WTC11 (cell line): ENCODE measurements at regions not wholly inside any gene's neighbourhood (a gene's known extent, or its start where the extent isn't known, plus 50 kb on each side); places are given as distances from the start of the nearest gene placed in this dataset.

Experiments
- ATAC-seq: fragments of 200-7000 bp; cut with Tn5 transposase; 2 replicates; pipeline ENCODE4 v1.10.0; 2021; ENCODE audit warnings: mild to moderate bottlenecking, moderate library complexity
- CTCF ChIA-PET: fragments of 300-600 bp; sonication (Branson Sonifier 250); formaldehyde crosslinking; loops from one replicate; lab custom pipeline; 2021; ENCODE audit warnings: antibody characterized with exemption; lab: Charles Lee
- POLR2A ChIA-PET: fragments of 350-600 bp; sonication (Branson Sonifier 250); formaldehyde crosslinking; loops from one replicate; lab custom pipeline; 2021; ENCODE audit warnings: antibody characterized with exemption; lab: Charles Lee
- DNase-seq: peaks from one replicate; pipeline ENCODE4 v3.0.0; 2021; ENCODE audit warnings: low spot score
- H3K27ac Mint-ChIP-seq: 2 replicates; pipeline ENCODE4 v1.8.0; 2021; ENCODE audit warnings: mixed read lengths
- H3K27me3 Mint-ChIP-seq: 2 replicates; pipeline ENCODE4 v1.8.0; 2021; ENCODE audit warnings: low read depth, mild to moderate bottlenecking, moderate library complexity, mixed read lengths
- H3K36me3 Mint-ChIP-seq: 2 replicates; pipeline ENCODE4 v1.8.0; 2021; ENCODE audit warnings: mixed read lengths
- H3K4me1 Mint-ChIP-seq: 2 replicates; pipeline ENCODE4 v1.8.0; 2022; ENCODE audit warnings: mixed read lengths
- H3K4me3 Mint-ChIP-seq: 2 replicates; pipeline ENCODE4 v1.8.0; 2021; ENCODE audit warnings: mild to moderate bottlenecking, moderate library complexity, mixed read lengths
- H3K9me3 Mint-ChIP-seq: 2 replicates; pipeline ENCODE4 v1.8.0; 2021; ENCODE audit warnings: mixed read lengths
- CREM ChIP-seq: sonication (generic); formaldehyde crosslinking; IDR thresholded peaks from 2 replicates; pipeline ENCODE4 v1.8.1; 2022; ENCODE audit warnings: mild to moderate bottlenecking, missing genetic modification reagents, moderate library complexity
- ESRRA ChIP-seq: sonication (generic); formaldehyde crosslinking; IDR thresholded peaks from 2 replicates; pipeline ENCODE4 v1.8.1; 2022; ENCODE audit warnings: mild to moderate bottlenecking, missing genetic modification reagents, borderline replicate concordance
- GTF2I ChIP-seq: fragments of 250-450 bp; sonication (Bioruptor Pico); conservative IDR thresholded peaks from 2 replicates; pipeline ENCODE4 v1.4.0; 2021; ENCODE audit warnings: mild to moderate bottlenecking
- NFE2L1 ChIP-seq: sonication (generic); formaldehyde crosslinking; IDR thresholded peaks from 2 replicates; pipeline ENCODE4 v1.8.1; 2023; ENCODE audit warnings: missing genetic modification reagents
- NR3C1 ChIP-seq: sonication (generic); formaldehyde crosslinking; conservative IDR thresholded peaks from 2 replicates; pipeline ENCODE4 v1.8.1; 2023; ENCODE audit warnings: low read depth, mild to moderate bottlenecking, missing genetic modification reagents
- RELA ChIP-seq: sonication (generic); formaldehyde crosslinking; IDR thresholded peaks from 2 replicates; pipeline ENCODE4 v1.8.1; 2022; ENCODE audit warnings: missing genetic modification reagents, mild to moderate bottlenecking, borderline replicate concordance
- ZNF219 ChIP-seq: sonication (generic); formaldehyde crosslinking; IDR thresholded peaks from 2 replicates; pipeline ENCODE4 v1.8.0; 2023; ENCODE audit warnings: missing genetic modification reagents, mild to moderate bottlenecking, borderline replicate concordance
- ZNF263 ChIP-seq: sonication (generic); formaldehyde crosslinking; IDR thresholded peaks from 2 replicates; pipeline ENCODE4 v1.8.1; 2022; ENCODE audit warnings: low read depth, mild to moderate bottlenecking, moderate library complexity, missing genetic modification reagents
- ZNF317 ChIP-seq: sonication (generic); formaldehyde crosslinking; IDR thresholded peaks from 2 replicates; pipeline ENCODE4 v1.8.1; 2023; ENCODE audit warnings: low read depth, mild to moderate bottlenecking, moderate library complexity, missing genetic modification reagents, borderline replicate concordance
- ZNF416 ChIP-seq: fragments of 250-450 bp; sonication (Bioruptor Pico); IDR thresholded peaks from 2 replicates; pipeline ENCODE4 v1.9.0; 2021; ENCODE audit warnings: mild to moderate bottlenecking, inconsistent platforms
- TF ChIP-seq, protein P1 (sequence below): sonication (generic); formaldehyde crosslinking; IDR thresholded peaks from 2 replicates; pipeline ENCODE4 v1.8.1; 2022; ENCODE audit warnings: low read depth, mild to moderate bottlenecking, moderate library complexity, missing genetic modification reagents, borderline replicate concordance
- TF ChIP-seq, protein P2 (sequence below): sonication (generic); formaldehyde crosslinking; IDR thresholded peaks from 2 replicates; pipeline ENCODE4 v1.8.1; 2023; ENCODE audit warnings: mild to moderate bottlenecking, missing genetic modification reagents
- TF ChIP-seq, protein P3 (sequence below): sonication (generic); formaldehyde crosslinking; IDR thresholded peaks from 2 replicates; pipeline ENCODE4 v1.8.0; 2022; ENCODE audit warnings: mild to moderate bottlenecking, missing genetic modification reagents
- TF ChIP-seq, protein P4 (sequence below): fragments of 250-450 bp; sonication (Bioruptor Pico); IDR thresholded peaks from 2 replicates; pipeline ENCODE4 v1.8.0; 2021; ENCODE audit warnings: mild to moderate bottlenecking
- TF ChIP-seq, protein P5 (sequence below): fragments of 250-450 bp; sonication (Bioruptor Pico); IDR thresholded peaks from 2 replicates; pipeline ENCODE4 v2.1.2; 2022; ENCODE audit warnings: mild to moderate bottlenecking, moderate library complexity
- TF ChIP-seq, protein P6 (sequence below): sonication (generic); formaldehyde crosslinking; IDR thresholded peaks from 2 replicates; pipeline ENCODE4 v1.8.0; 2022; ENCODE audit warnings: missing genetic modification reagents
- TF ChIP-seq, protein P7 (sequence below): sonication (generic); formaldehyde crosslinking; conservative IDR thresholded peaks from 2 replicates; pipeline ENCODE4 v1.8.1; 2022; ENCODE audit warnings: mild to moderate bottlenecking, missing genetic modification reagents

DNA sequence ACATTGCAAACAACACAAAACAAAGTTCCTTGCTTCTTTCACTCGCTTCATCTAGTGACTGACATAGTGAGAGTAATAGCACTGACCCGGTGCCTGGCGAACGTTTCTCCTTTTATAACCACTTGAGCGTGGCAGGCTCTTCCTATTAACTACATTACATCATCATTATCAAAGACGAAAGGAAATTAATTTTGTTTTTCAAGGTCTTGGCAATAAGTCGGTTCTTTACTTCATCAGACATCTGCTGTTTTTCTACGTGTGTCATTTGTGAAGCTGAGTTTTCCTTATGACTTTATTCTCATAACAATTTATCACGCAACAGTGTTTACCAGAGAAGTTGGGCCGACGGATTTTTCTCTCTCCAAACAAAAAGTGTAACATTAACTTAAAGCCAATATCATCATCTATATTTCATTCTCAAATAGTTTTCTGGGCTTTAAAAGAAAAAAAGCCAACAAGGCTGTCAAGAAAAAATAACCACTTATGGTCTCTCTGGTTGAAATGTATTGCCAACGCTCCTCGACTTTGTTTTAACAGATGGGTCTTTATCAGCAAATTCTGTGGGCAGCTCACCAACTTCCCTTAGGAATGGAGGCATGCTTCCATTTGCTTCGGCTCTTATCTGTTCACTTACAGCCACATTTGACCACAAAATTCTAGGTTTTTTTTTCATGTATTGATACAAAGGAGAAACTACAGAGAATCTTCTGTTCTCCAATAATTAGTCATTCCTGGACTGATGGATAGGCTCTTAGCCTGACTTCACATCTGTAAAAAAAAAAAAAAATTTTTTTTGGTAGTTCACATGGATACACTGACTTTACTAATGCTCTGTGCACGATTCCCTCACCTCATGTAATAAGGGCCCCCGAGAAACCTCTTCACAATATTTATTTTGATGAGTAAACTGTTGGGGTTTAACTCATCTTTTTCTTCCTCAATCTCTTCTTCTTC, 97.1 kb upstream of the CDKN3 start:
- ChIA-PET CTCF (no interaction called here), POLR2A (no interaction called here)
- Mint-ChIP-seq H3K27me3 (no peaks in the 10 kb centered on the region), H3K36me3 (peaks cover 3% of the 10 kb centered on the region), H3K4me1 (no peaks in the 10 kb centered on the region), H3K27ac (no peak overlapping the region), H3K9me3 (peaks cover 10% of the 10 kb centered on the region), H3K4me3 (no peak overlapping the region)
- DNase-seq: no peak
- ATAC-seq: no peak
- TF ChIP-seq ESRRA (CRISPR knock-in tag) (no peak), ZNF317 (CRISPR knock-in tag) (no peak), ZNF219 (CRISPR knock-in tag) (no peak), NFE2L1 (CRISPR knock-in tag) (no peak), ZNF416 (CRISPR knock-in tag) (no peak), CREM (CRISPR knock-in tag) (no peak), GTF2I (CRISPR knock-in tag) (no peak), ZNF263 (CRISPR knock-in tag) (no peak), NR3C1 (CRISPR knock-in tag) (no peak), RELA (CRISPR knock-in tag) (no peak)
- TF ChIP-seq, protein P1, sequence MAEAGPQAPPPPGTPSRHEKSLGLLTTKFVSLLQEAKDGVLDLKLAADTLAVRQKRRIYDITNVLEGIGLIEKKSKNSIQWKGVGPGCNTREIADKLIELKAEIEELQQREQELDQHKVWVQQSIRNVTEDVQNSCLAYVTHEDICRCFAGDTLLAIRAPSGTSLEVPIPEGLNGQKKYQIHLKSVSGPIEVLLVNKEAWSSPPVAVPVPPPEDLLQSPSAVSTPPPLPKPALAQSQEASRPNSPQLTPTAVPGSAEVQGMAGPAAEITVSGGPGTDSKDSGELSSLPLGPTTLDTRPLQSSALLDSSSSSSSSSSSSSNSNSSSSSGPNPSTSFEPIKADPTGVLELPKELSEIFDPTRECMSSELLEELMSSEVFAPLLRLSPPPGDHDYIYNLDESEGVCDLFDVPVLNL: no peak
- TF ChIP-seq, protein P2, sequence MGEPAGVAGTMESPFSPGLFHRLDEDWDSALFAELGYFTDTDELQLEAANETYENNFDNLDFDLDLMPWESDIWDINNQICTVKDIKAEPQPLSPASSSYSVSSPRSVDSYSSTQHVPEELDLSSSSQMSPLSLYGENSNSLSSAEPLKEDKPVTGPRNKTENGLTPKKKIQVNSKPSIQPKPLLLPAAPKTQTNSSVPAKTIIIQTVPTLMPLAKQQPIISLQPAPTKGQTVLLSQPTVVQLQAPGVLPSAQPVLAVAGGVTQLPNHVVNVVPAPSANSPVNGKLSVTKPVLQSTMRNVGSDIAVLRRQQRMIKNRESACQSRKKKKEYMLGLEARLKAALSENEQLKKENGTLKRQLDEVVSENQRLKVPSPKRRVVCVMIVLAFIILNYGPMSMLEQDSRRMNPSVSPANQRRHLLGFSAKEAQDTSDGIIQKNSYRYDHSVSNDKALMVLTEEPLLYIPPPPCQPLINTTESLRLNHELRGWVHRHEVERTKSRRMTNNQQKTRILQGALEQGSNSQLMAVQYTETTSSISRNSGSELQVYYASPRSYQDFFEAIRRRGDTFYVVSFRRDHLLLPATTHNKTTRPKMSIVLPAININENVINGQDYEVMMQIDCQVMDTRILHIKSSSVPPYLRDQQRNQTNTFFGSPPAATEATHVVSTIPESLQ (CRISPR knock-in tag): no peak
- TF ChIP-seq, protein P3, sequence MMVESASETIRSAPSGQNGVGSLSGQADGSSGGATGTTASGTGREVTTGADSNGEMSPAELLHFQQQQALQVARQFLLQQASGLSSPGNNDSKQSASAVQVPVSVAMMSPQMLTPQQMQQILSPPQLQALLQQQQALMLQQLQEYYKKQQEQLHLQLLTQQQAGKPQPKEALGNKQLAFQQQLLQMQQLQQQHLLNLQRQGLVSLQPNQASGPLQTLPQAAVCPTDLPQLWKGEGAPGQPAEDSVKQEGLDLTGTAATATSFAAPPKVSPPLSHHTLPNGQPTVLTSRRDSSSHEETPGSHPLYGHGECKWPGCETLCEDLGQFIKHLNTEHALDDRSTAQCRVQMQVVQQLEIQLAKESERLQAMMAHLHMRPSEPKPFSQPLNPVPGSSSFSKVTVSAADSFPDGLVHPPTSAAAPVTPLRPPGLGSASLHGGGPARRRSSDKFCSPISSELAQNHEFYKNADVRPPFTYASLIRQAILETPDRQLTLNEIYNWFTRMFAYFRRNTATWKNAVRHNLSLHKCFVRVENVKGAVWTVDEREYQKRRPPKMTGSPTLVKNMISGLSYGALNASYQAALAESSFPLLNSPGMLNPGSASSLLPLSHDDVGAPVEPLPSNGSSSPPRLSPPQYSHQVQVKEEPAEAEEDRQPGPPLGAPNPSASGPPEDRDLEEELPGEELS: no peak
- TF ChIP-seq, protein P4, sequence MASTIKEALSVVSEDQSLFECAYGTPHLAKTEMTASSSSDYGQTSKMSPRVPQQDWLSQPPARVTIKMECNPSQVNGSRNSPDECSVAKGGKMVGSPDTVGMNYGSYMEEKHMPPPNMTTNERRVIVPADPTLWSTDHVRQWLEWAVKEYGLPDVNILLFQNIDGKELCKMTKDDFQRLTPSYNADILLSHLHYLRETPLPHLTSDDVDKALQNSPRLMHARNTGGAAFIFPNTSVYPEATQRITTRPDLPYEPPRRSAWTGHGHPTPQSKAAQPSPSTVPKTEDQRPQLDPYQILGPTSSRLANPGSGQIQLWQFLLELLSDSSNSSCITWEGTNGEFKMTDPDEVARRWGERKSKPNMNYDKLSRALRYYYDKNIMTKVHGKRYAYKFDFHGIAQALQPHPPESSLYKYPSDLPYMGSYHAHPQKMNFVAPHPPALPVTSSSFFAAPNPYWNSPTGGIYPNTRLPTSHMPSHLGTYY (CRISPR knock-in tag): no peak
- TF ChIP-seq, protein P5, sequence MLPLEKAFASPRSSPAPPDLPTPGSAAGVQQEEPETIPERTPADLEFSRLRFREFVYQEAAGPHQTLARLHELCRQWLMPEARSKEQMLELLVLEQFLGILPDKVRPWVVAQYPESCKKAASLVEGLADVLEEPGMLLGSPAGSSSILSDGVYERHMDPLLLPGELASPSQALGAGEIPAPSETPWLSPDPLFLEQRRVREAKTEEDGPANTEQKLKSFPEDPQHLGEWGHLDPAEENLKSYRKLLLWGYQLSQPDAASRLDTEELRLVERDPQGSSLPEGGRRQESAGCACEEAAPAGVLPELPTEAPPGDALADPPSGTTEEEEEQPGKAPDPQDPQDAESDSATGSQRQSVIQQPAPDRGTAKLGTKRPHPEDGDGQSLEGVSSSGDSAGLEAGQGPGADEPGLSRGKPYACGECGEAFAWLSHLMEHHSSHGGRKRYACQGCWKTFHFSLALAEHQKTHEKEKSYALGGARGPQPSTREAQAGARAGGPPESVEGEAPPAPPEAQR (CRISPR knock-in tag): no peak
- TF ChIP-seq, protein P6, sequence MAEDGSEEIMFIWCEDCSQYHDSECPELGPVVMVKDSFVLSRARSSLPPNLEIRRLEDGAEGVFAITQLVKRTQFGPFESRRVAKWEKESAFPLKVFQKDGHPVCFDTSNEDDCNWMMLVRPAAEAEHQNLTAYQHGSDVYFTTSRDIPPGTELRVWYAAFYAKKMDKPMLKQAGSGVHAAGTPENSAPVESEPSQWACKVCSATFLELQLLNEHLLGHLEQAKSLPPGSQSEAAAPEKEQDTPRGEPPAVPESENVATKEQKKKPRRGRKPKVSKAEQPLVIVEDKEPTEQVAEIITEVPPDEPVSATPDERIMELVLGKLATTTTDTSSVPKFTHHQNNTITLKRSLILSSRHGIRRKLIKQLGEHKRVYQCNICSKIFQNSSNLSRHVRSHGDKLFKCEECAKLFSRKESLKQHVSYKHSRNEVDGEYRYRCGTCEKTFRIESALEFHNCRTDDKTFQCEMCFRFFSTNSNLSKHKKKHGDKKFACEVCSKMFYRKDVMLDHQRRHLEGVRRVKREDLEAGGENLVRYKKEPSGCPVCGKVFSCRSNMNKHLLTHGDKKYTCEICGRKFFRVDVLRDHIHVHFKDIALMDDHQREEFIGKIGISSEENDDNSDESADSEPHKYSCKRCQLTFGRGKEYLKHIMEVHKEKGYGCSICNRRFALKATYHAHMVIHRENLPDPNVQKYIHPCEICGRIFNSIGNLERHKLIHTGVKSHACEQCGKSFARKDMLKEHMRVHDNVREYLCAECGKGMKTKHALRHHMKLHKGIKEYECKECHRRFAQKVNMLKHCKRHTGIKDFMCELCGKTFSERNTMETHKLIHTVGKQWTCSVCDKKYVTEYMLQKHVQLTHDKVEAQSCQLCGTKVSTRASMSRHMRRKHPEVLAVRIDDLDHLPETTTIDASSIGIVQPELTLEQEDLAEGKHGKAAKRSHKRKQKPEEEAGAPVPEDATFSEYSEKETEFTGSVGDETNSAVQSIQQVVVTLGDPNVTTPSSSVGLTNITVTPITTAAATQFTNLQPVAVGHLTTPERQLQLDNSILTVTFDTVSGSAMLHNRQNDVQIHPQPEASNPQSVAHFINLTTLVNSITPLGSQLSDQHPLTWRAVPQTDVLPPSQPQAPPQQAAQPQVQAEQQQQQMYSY (CRISPR knock-in tag): no peak
- TF ChIP-seq, protein P7, sequence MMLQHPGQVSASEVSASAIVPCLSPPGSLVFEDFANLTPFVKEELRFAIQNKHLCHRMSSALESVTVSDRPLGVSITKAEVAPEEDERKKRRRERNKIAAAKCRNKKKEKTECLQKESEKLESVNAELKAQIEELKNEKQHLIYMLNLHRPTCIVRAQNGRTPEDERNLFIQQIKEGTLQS: no peak
